Peyer's patch (tissue), 4 donors: ENCODE measurements at regions not wholly inside any gene's neighbourhood (a gene's known extent, or its start where the extent isn't known, plus 50 kb on each side); places are given as distances from the start of the nearest gene placed in this dataset.
"Not testable (repeated sequence)": the region's sequence is repeated elsewhere in the genome, so short reads cannot be mapped to it uniquely, and the experiment has no call there.

Source experiments
- DNase-seq, 3 donors: peaks; one replicate each; pipeline ENCODE4 v3.0.0-alpha.2; 2017 to 2019
- H3K27ac ChIP-seq, 4 donors: fragments of 200-600 bp; sonication (generic); one replicate each; pipeline ENCODE4 v1.5.1; 2016 to 2019
- H3K27me3 ChIP-seq, 2 donors: fragments of 200-600 bp; sonication (generic); one replicate each; pipeline ENCODE4 v1.5.1; 2019
- H3K36me3 ChIP-seq, 3 donors: fragments of 200-600 bp; sonication (generic); one replicate each; pipeline ENCODE4 v1.5.1; 2016 to 2019
- H3K4me1 ChIP-seq, 4 donors: fragments of 200-600 bp; sonication (generic); one replicate each; pipeline ENCODE4 v1.5.1; 2016 to 2019
- H3K4me3 ChIP-seq, 4 donors: fragments of 200-600 bp; sonication (generic); 1 replicate in 3 of 4; 2 replicates in 1 of 4; pipeline ENCODE4 v1.5.1; 2016 to 2019; ENCODE audit warnings: mild to moderate bottlenecking in 1 of 4
- H3K9me3 ChIP-seq, 4 donors: fragments of 200-600 bp; sonication (generic); one replicate each; pipeline ENCODE4 v1.5.1; 2016 to 2019; ENCODE audit warnings: mild to moderate bottlenecking in 1 of 4
- POLR2A ChIP-seq, 2 donors: fragments of 450-650 bp; IDR thresholded peaks; one replicate each; pipeline ENCODE4 v1.5.1; 2017; ENCODE audit warnings: antibody characterized with exemption in 2 of 2, mild to moderate bottlenecking in 2 of 2, moderate library complexity in 2 of 2
- TF ChIP-seq, protein P1 (sequence below), 6 experiments: fragments of 450-650 bp in 4 of 6; fragments of 200-600 bp in 2 of 6; sonication (generic) in 1 of 6; IDR thresholded peaks; one replicate each; pipeline ENCODE4 v1.5.1; 2017 to 2019; ENCODE audit warnings: antibody characterized with exemption in 6 of 6, mild to moderate bottlenecking in 3 of 6, moderate library complexity in 1 of 6

GRCh38 chr9:90521811-90522570 lies 120.6 kb downstream of the DIRAS2 start:
- Histone ChIP-seq H3K27me3 (no peaks in the 10 kb centered on the region), H3K4me3 (no peak overlapping the region), H3K4me1 (no peaks in the 10 kb centered on the region), H3K9me3 (no peaks in the 10 kb centered on the region), H3K36me3 (no peaks in the 10 kb centered on the region), H3K27ac (no peak overlapping the region)
- no peak for DNase-seq
- no peak for TF ChIP-seq POLR2A (IDR thresholded peaks at IDR 0.05)
- TF ChIP-seq, protein P1, sequence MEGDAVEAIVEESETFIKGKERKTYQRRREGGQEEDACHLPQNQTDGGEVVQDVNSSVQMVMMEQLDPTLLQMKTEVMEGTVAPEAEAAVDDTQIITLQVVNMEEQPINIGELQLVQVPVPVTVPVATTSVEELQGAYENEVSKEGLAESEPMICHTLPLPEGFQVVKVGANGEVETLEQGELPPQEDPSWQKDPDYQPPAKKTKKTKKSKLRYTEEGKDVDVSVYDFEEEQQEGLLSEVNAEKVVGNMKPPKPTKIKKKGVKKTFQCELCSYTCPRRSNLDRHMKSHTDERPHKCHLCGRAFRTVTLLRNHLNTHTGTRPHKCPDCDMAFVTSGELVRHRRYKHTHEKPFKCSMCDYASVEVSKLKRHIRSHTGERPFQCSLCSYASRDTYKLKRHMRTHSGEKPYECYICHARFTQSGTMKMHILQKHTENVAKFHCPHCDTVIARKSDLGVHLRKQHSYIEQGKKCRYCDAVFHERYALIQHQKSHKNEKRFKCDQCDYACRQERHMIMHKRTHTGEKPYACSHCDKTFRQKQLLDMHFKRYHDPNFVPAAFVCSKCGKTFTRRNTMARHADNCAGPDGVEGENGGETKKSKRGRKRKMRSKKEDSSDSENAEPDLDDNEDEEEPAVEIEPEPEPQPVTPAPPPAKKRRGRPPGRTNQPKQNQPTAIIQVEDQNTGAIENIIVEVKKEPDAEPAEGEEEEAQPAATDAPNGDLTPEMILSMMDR (IDR thresholded peaks at IDR 0.05) = no peak

GRCh38 chr9:90523958-90524357 lies 118.7 kb downstream of the DIRAS2 start:
- Histone ChIP-seq H3K36me3 (no peaks in the 10 kb centered on the region), H3K4me3 (no peak overlapping the region), H3K4me1 (no peaks in the 10 kb centered on the region), H3K27ac (no peak overlapping the region), H3K27me3 (no peaks in the 10 kb centered on the region), H3K9me3 (no peaks in the 10 kb centered on the region)
- DNase-seq = no peak
- TF ChIP-seq POLR2A (IDR thresholded peaks at IDR 0.05) = no peak
- TF ChIP-seq, protein P1 (IDR thresholded peaks at IDR 0.05) = no peak

DNA sequence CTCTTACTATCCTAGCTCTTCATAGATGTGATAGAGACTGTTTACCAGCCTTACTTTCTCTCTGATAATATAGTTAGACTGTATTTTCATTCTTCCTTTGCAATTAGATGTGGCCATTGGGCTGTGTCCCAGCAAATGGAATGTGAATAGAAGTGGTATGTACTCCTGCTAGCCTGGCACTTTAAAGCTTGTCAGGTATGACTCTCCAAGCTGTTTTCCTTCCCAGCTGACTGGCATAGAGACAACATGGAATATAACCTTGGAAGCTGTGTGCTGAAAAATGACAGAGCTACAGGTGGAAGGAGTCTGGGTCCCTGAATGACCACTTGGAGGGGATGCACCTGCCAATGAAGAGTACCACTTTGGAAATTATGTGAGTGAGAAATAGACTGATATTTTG lies 116.2 kb downstream of the DIRAS2 start:
- no peaks in the 10 kb centered on the region for H3K27me3 ChIP-seq
- H3K36me3 ChIP-seq = no peaks in the 10 kb centered on the region
- H3K4me3 ChIP-seq = no peak overlapping the region
- no peak overlapping the region for H3K27ac ChIP-seq
- H3K4me1 ChIP-seq = no peaks in the 10 kb centered on the region
- H3K9me3 ChIP-seq = no peaks in the 10 kb centered on the region
- no peak for DNase-seq
- TF ChIP-seq POLR2A (IDR thresholded peaks at IDR 0.05) = no peak
- TF ChIP-seq, protein P1 (IDR thresholded peaks at IDR 0.05) = no peak

GRCh38 chr9:90536094-90536493 lies 106.5 kb downstream of the DIRAS2 start:
- H3K27me3 ChIP-seq, H3K9me3 ChIP-seq, H3K4me3 ChIP-seq, DNase-seq, H3K36me3 ChIP-seq, H3K27ac ChIP-seq, H3K4me1 ChIP-seq: not testable (repeated sequence)

DNA sequence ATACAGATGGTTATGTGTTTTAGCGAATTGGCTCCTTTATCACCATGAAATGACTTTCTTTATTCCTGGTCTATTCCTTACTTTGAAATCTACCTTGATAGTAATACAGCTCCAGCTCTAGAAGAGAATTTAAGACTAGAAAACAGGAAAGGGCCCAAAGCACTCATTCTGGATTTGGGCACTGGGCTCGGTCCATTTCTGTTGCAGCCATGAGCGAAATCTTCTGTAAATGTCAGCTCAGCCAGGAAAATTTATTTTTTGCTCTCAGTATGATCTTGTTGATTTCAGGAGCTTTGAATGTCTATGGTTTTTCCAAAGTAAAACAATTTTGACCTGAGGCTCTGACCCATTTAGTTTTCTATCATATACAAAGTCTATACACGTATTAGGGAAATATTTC lies 104.1 kb downstream of the DIRAS2 start:
- no peaks in the 10 kb centered on the region for H3K27me3 ChIP-seq
- H3K9me3 ChIP-seq = no peaks in the 10 kb centered on the region
- H3K27ac ChIP-seq = no peak overlapping the region
- no peak overlapping the region for H3K4me3 ChIP-seq
- TF ChIP-seq POLR2A (IDR thresholded peaks at IDR 0.05) = no peak
- TF ChIP-seq, protein P1 (IDR thresholded peaks at IDR 0.05) = no peak
- H3K36me3 ChIP-seq = no peaks in the 10 kb centered on the region
- H3K4me1 ChIP-seq = no peaks in the 10 kb centered on the region
- DNase-seq = no peak

DNA sequence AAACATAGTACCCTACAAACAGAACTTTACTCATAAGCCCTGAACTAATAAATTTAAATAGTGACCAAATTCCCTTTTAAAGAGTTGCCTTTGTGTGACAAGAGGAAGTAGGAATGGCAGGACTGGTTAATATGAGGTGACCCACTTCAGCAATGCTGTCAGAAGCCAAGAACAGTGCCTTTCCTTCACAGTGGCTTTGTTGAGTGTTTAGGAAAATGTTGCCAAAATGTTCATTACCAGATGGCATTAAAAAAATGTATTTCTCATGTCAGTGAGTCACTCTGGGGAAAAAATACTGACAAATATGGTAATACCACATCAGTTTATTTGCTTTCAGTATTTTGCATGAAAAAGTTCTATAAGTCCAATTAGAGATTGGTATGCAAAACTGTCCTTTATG lies 103.3 kb downstream of the DIRAS2 start:
- Histone ChIP-seq H3K4me1 (no peaks in the 10 kb centered on the region), H3K27ac (no peak overlapping the region), H3K27me3 (no peaks in the 10 kb centered on the region), H3K36me3 (no peaks in the 10 kb centered on the region), H3K9me3 (no peaks in the 10 kb centered on the region), H3K4me3 (no peak overlapping the region)
- TF ChIP-seq, protein P1 (IDR thresholded peaks at IDR 0.05) = no peak
- TF ChIP-seq POLR2A (IDR thresholded peaks at IDR 0.05) = no peak
- no peak for DNase-seq
